Duodenal mucosa (tissue), 2 donors: ENCODE measurements at regions not wholly inside any gene's neighbourhood (a gene's known extent, or its start where the extent isn't known, plus 50 kb on each side); places are given as distances from the start of the nearest gene placed in this dataset.

Experiments used
- H3K27ac ChIP-seq: one replicate; pipeline ENCODE4 v1.7.0; 2013; ENCODE audit warnings: low read depth, low read length
- H3K27me3 ChIP-seq, 2 donors: one replicate each; pipeline ENCODE4 v1.7.0; 2013; ENCODE audit warnings: low read length in 2 of 2, control low read depth in 1 of 2; ENCODE audit not compliant: insufficient read depth in 2 of 2, control insufficient read depth in 1 of 2
- H3K36me3 ChIP-seq, 2 donors: one replicate each; pipeline ENCODE4 v1.7.0; 2013; ENCODE audit warnings: low read length in 2 of 2, control low read depth in 1 of 2; ENCODE audit not compliant: insufficient read depth in 2 of 2, control insufficient read depth in 1 of 2
- H3K4me1 ChIP-seq, 2 donors: one replicate each; pipeline ENCODE4 v1.7.0; 2013; ENCODE audit warnings: low read length in 2 of 2, control low read depth in 1 of 2; ENCODE audit not compliant: insufficient read depth in 2 of 2, control insufficient read depth in 1 of 2
- H3K4me3 ChIP-seq, 2 donors: one replicate each; pipeline ENCODE4 v1.7.0; 2013; ENCODE audit warnings: low read length in 2 of 2, low read depth in 1 of 2
- H3K9ac ChIP-seq, 2 donors: one replicate each; pipeline ENCODE4 v1.7.0; 2013; ENCODE audit warnings: low read length in 2 of 2, low read depth in 1 of 2
- H3K9me3 ChIP-seq, 2 donors: one replicate each; pipeline ENCODE4 v1.7.0; 2013; ENCODE audit warnings: low read length in 2 of 2, control low read depth in 1 of 2; ENCODE audit not compliant: control insufficient read depth in 1 of 2

GRCh38 chr20:6693178-6693807, 74.2 kb upstream of the BMP2 start:
- no peak overlapping the region for H3K27ac ChIP-seq

GRCh38 chr20:6692566-6693173, 74.8 kb upstream of the BMP2 start:
- Histone ChIP-seq H3K9ac (peak overlapping the region in 1 of 2 donors; percentile 4), H3K27ac (no peak overlapping the region), H3K9me3 (no peaks in the 10 kb centered on the region), H3K36me3 (no peaks in the 10 kb centered on the region), H3K4me1 (peaks cover 26 to 29% of the 10 kb centered on the region in 2 donors), H3K4me3 (no peak overlapping the region), H3K27me3 (no peaks in the 10 kb centered on the region)

More at GRCh38 chr20:6693178-6693807, 74.2 kb upstream of the BMP2 start:
- peak overlapping the region; percentile 4 to 9 for H3K9ac ChIP-seq
- H3K4me3 ChIP-seq, result no peak overlapping the region
- no peaks in the 10 kb centered on the region for H3K27me3 ChIP-seq
- no peaks in the 10 kb centered on the region for H3K9me3 ChIP-seq
- no peaks in the 10 kb centered on the region for H3K36me3 ChIP-seq
- peaks cover 32 to 35% of the 10 kb centered on the region in 2 donors for H3K4me1 ChIP-seq

- H3K9me3 ChIP-seq, result no peaks in the 10 kb centered on the region
- no peak overlapping the region for H3K27ac ChIP-seq
- H3K9ac ChIP-seq, result no peak overlapping the region
- peaks cover 25 to 29% of the 10 kb centered on the region in 2 donors for H3K4me1 ChIP-seq
- no peaks in the 10 kb centered on the region for H3K27me3 ChIP-seq
- no peaks in the 10 kb centered on the region for H3K36me3 ChIP-seq
- no peak overlapping the region for H3K4me3 ChIP-seq
Observed at GRCh38 chr20:6691516-6691915, 76.0 kb upstream of the BMP2 start.

GRCh38 chr20:6689339-6689973, 78.0 kb upstream of the BMP2 start:
- H3K27ac ChIP-seq, result no peak overlapping the region
- H3K36me3 ChIP-seq, result no peaks in the 10 kb centered on the region
- no peaks in the 10 kb centered on the region for H3K27me3 ChIP-seq
- peaks cover 25 to 29% of the 10 kb centered on the region in 2 donors for H3K4me1 ChIP-seq
- H3K9me3 ChIP-seq, result no peaks in the 10 kb centered on the region
- no peak overlapping the region for H3K9ac ChIP-seq
- no peak overlapping the region for H3K4me3 ChIP-seq

- H3K4me3 ChIP-seq, result no peak overlapping the region
- H3K36me3 ChIP-seq, result no peaks in the 10 kb centered on the region
- peaks cover under 1 to 2% of the 10 kb centered on the region in 2 donors for H3K4me1 ChIP-seq
- no peak overlapping the region for H3K27ac ChIP-seq
- H3K27me3 ChIP-seq, result no peaks in the 10 kb centered on the region
- no peaks in the 10 kb centered on the region for H3K9me3 ChIP-seq
- no peak overlapping the region for H3K9ac ChIP-seq
Observed at GRCh38 chr20:6686171-6686570, 81.3 kb upstream of the BMP2 start.

- Histone ChIP-seq H3K4me1 (no peaks in the 10 kb centered on the region), H3K9me3 (no peaks in the 10 kb centered on the region), H3K36me3 (no peaks in the 10 kb centered on the region), H3K9ac (no peak overlapping the region), H3K27ac (no peak overlapping the region), H3K4me3 (no peak overlapping the region), H3K27me3 (no peaks in the 10 kb centered on the region)
Observed at GRCh38 chr20:6685626-6686025, 81.9 kb upstream of the BMP2 start.

- Histone ChIP-seq H3K4me1 (no peaks in the 10 kb centered on the region), H3K9ac (no peak overlapping the region), H3K4me3 (no peak overlapping the region), H3K9me3 (no peaks in the 10 kb centered on the region), H3K36me3 (no peaks in the 10 kb centered on the region), H3K27ac (no peak overlapping the region), H3K27me3 (no peaks in the 10 kb centered on the region)
Observed at GRCh38 chr20:6685181-6685582, 82.3 kb upstream of the BMP2 start.

- Histone ChIP-seq H3K27ac (no peak overlapping the region), H3K4me3 (no peak overlapping the region)
Observed at GRCh38 chr20:6683021-6683977, 84.2 kb upstream of the BMP2 start.

GRCh38 chr20:6680854-6681253, 86.6 kb upstream of the BMP2 start:
- H3K4me1 ChIP-seq, result no peaks in the 10 kb centered on the region
- no peak overlapping the region for H3K4me3 ChIP-seq
- H3K9ac ChIP-seq, result no peak overlapping the region
- no peaks in the 10 kb centered on the region for H3K9me3 ChIP-seq
- no peaks in the 10 kb centered on the region for H3K27me3 ChIP-seq
- no peaks in the 10 kb centered on the region for H3K36me3 ChIP-seq
- H3K27ac ChIP-seq, result no peak overlapping the region

More at GRCh38 chr20:6683021-6683977, 84.2 kb upstream of the BMP2 start:
- H3K9me3 ChIP-seq, result no peaks in the 10 kb centered on the region
- H3K9ac ChIP-seq, result no peak overlapping the region
- H3K27me3 ChIP-seq, result no peaks in the 10 kb centered on the region
- no peaks in the 10 kb centered on the region for H3K36me3 ChIP-seq
- no peaks in the 10 kb centered on the region for H3K4me1 ChIP-seq
